HEK293T (cell line): ENCODE measurements at regions not wholly inside any gene's neighbourhood (a gene's known extent, or its start where the extent isn't known, plus 50 kb on each side); places are given as distances from the start of the nearest gene placed in this dataset.

Source experiments
- CTCF ChIA-PET: fragments of 350-600 bp; formaldehyde crosslinking; extraction: SDS; loops from one replicate; lab custom pipeline; 2021; ENCODE audit warnings: antibody characterized with exemption, inconsistent platforms; lab: Yijun Ruan, JAX
- POLR2A ChIA-PET: fragments of 350-600 bp; formaldehyde crosslinking; extraction: SDS; loops from one replicate; lab custom pipeline; 2020; ENCODE audit warnings: antibody characterized with exemption, inconsistent platforms; lab: Yijun Ruan, JAX
- DNase-seq: peaks from one replicate; pipeline ENCODE4 v3.0.0; 2012; ENCODE audit warnings: mixed read lengths; ENCODE audit errors: extremely low spot score
- ARNT ChIP-seq: fragments of 450-650 bp; IDR thresholded peaks from 2 replicates; pipeline ENCODE4 v1.6.1; 2017; ENCODE audit warnings: mild to moderate bottlenecking
- BHLHE40 ChIP-seq: fragments of 450-650 bp; IDR thresholded peaks from 2 replicates; pipeline ENCODE4 v1.6.1; 2016; ENCODE audit warnings: mild to moderate bottlenecking, moderate library complexity, borderline replicate concordance
- CTBP1 ChIP-seq: fragments of 450-650 bp; IDR thresholded peaks from 2 replicates; pipeline ENCODE4 v1.6.1; 2016; ENCODE audit warnings: borderline replicate concordance
- ELF4 ChIP-seq: fragments of 450-650 bp; IDR thresholded peaks from 2 replicates; pipeline ENCODE4 v1.6.1; 2017; ENCODE audit warnings: antibody characterized with exemption
- FOXA1 ChIP-seq: fragments of 450-650 bp; IDR thresholded peaks from 2 replicates; pipeline ENCODE4 v1.6.1; 2016; ENCODE audit warnings: mild to moderate bottlenecking
- FOXK2 ChIP-seq: fragments of 450-650 bp; IDR thresholded peaks from 2 replicates; pipeline ENCODE4 v1.6.1; 2016; ENCODE audit warnings: mild to moderate bottlenecking
- FOXM1 ChIP-seq: fragments of 450-650 bp; IDR thresholded peaks from 2 replicates; pipeline ENCODE4 v1.6.1; 2017; ENCODE audit warnings: mild to moderate bottlenecking, borderline replicate concordance
- HDGF ChIP-seq: fragments of 450-650 bp; IDR thresholded peaks from 2 replicates; pipeline ENCODE4 v1.6.1; 2017; ENCODE audit warnings: antibody characterized with exemption, borderline replicate concordance
- L3MBTL2 ChIP-seq: fragments of 450-650 bp; conservative IDR thresholded peaks from 2 replicates; pipeline ENCODE4 v1.6.1; 2016; ENCODE audit warnings: mild to moderate bottlenecking
- LEF1 ChIP-seq: fragments of 450-650 bp; IDR thresholded peaks from 2 replicates; pipeline ENCODE4 v1.6.1; 2017; ENCODE audit warnings: mild to moderate bottlenecking, borderline replicate concordance
- NFRKB ChIP-seq: fragments of 450-650 bp; IDR thresholded peaks from 2 replicates; pipeline ENCODE4 v1.6.1; 2016; ENCODE audit warnings: mild to moderate bottlenecking, moderate library complexity
- SP1 ChIP-seq: fragments of 450-650 bp; IDR thresholded peaks from 2 replicates; pipeline ENCODE4 v1.6.1; 2017
- SUZ12 ChIP-seq: fragments of 450-650 bp; IDR thresholded peaks from 2 replicates; pipeline ENCODE4 v1.6.1; 2016; ENCODE audit warnings: mild to moderate bottlenecking
- TARDBP ChIP-seq: fragments of 450-650 bp; IDR thresholded peaks from 2 replicates; pipeline ENCODE4 v1.6.1; 2016
- ZNF384 ChIP-seq: fragments of 450-650 bp; IDR thresholded peaks from 2 replicates; pipeline ENCODE4 v1.6.1; 2016
- TF ChIP-seq, protein P1 (sequence below): fragments of 450-650 bp; IDR thresholded peaks from 2 replicates; pipeline ENCODE4 v1.6.1; 2016

DNA sequence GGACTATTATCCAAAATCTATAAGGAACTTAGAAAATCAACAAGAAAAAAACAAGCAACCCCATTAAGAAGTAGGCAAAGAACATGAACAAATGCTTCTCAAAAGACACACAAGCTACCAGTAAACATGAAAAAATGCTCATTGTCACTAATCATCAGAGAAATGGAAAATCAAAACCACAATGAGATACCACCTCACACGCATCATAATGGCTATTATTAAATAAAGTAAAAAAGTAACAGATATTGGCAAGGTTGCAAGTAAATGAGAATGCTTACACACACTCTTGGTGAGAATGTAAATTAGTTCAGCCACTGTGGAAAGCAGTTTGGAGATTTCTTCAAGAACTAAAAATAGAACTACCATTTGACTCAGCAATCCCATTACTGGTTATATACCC lies 167.0 kb upstream of the DMRTA1 start:
- ChIA-PET CTCF (no interaction called here), POLR2A (no interaction called here)
- DNase-seq: no peak
- TF ChIP-seq HDGF (no peak), FOXA1 (no peak), BHLHE40 (no peak), ELF4 (no peak), L3MBTL2 (no peak), FOXK2 (no peak), SP1 (no peak), TARDBP (no peak), SUZ12 (no peak), ARNT (no peak), ZNF384 (no peak), LEF1 (no peak), FOXM1 (no peak), NFRKB (no peak)
- TF ChIP-seq, protein P1, sequence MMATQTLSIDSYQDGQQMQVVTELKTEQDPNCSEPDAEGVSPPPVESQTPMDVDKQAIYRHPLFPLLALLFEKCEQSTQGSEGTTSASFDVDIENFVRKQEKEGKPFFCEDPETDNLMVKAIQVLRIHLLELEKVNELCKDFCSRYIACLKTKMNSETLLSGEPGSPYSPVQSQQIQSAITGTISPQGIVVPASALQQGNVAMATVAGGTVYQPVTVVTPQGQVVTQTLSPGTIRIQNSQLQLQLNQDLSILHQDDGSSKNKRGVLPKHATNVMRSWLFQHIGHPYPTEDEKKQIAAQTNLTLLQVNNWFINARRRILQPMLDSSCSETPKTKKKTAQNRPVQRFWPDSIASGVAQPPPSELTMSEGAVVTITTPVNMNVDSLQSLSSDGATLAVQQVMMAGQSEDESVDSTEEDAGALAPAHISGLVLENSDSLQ: no peak

DNA sequence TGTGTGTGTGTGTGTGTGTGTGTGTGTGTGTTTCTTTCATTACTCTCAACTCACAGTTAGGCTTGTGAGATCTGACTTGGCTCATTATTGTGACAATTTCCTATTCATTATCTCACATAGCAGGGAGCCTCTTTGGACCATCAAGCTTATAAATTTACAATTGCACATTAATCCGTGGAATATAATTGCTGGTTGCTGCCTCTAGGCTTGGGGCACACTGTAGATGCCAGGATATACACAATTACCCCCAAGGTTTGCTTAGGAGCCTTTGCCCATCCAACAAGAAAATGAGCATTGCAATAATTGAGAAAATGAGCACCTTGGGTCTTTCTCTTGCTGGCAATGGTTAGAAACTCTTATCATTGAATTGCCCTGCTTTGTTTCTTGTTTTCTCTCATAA lies 161.6 kb upstream of the DMRTA1 start:
- POLR2A ChIA-PET: no interaction called here
- CTCF ChIA-PET: no interaction called here
- DNase-seq: no peak
- TF ChIP-seq SP1: no peak
- no peak for TF ChIP-seq L3MBTL2
- no peak for TF ChIP-seq ZNF384
- TF ChIP-seq FOXK2: no peak
- TF ChIP-seq FOXM1: no peak
- TF ChIP-seq CTBP1: no peak
- TF ChIP-seq ELF4: no peak
- TF ChIP-seq LEF1: no peak
- TF ChIP-seq ARNT: no peak
- TF ChIP-seq BHLHE40: no peak
- no peak for TF ChIP-seq HDGF
- TF ChIP-seq NFRKB: no peak

DNA sequence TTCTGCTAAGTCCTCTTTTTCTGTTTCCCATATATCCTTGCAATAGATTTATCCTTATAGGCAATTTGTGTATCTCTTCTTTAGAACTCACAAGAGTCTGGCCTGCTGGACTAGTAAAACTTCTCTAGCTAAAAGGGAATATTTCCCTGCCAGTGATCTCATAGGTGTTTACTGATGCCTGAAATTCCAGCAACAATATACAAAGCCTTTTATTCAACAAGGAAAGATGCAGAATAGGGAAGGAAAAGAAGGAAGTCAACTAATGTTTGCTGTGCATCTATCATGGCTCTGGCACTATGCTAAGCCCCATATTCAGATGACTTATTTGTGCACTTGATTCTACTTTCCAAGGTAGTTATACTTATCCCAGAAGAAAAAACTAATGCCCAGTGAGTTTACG lies 160.0 kb upstream of the DMRTA1 start:
- no peak for DNase-seq
- ChIA-PET POLR2A (no interaction called here), CTCF (no interaction called here)
- TF ChIP-seq FOXK2 (no peak), CTBP1 (no peak), ARNT (no peak)

DNA sequence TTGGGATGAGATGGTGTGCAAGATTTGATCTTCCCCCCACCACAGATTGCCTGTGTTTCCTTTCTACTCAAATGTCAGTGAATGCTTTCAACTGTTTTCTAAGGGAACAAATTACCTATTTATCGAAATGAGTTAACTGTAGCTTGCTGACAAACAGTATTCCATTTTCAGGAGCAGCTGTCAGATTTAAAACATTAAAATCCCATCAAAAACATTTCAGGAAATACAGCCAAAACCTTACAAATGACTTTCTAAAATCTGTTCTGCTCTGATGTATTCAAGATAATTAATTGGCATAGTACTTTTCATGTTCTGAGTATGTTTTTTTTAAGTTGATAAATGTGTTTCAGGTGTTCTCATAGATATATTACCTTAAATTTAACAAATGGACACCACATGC lies 158.0 kb upstream of the DMRTA1 start:
- TF ChIP-seq HDGF (no peak), TARDBP (no peak), SP1 (no peak), LEF1 (no peak), CTBP1 (no peak), L3MBTL2 (no peak), FOXK2 (no peak)
- ChIA-PET POLR2A (no interaction called here), CTCF (no interaction called here)
- DNase-seq: no peak

DNA sequence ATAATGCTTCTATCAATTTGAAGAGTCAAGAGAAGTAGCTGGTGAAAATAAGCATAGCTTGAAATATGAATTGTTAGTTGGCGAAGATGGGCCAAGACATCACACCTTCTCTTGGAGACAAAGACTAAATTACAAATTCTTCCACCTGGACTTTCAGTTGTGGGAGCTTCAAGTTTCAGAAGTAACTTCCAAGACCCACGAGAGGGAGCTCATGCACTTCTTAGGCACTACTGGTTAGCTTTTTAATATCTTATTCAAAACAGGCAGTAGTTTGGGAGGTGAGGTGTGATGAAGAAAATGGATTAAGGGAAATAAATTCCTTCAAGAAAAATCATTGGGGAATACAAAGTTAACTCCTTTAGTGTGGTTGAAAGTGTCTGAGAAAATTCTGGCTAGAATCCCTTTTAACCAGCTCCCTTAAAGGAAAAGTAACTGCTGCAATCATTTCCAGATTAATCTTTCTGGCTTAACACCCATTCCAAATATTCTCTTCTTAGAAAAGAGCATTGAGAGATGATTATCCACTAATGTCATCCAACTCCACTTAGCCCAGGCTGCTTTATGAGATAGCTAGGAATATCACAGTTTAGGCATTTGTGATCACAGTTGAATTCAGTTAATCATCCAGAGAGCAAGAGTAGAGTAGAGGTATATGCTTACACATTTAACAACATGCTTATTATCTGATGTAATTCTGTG lies 139.5 kb upstream of the DMRTA1 start:
- CTCF ChIA-PET: interaction anchor here (0.7 to 1.4 kb wide), 3 partner anchors 145 to 507 kb away, joined by 3 to 12 read pairs (median 4); no protein-coding TSS in a partner anchor
- TF ChIP-seq ELF4 (no peak), FOXA1 (no peak), TARDBP (no peak), ZNF384 (no peak), NFRKB (no peak), BHLHE40 (no peak), ARNT (no peak), L3MBTL2 (no peak), LEF1 (no peak), FOXM1 (no peak), CTBP1 (no peak), SP1 (no peak), SUZ12 (no peak), FOXK2 (no peak), HDGF (no peak)
- TF ChIP-seq, protein P1: no peak
- peak; percentile 56 for DNase-seq
- POLR2A ChIA-PET: no interaction called here

DNA sequence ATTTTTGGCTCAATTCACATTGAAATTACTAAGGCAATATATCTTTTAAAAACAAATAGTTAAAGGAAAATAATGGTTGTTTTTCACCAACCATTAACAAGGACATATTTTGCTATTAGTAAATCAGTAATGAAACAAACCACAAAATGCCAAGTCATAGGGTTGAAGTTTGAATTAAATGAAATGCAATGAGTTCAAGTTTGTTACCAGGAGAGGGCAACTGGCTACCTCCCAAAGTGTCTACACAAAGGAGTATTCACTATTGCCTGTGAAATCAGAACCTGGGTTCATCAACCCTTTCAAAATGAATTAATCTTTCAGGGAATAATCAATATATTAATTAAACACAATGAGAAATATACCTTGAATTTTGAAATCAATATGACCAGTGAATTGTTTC lies 138.4 kb upstream of the DMRTA1 start:
- POLR2A ChIA-PET: no interaction called here
- CTCF ChIA-PET: interaction anchor here (0.6 kb wide), 1 partner anchor 821 kb away, joined by 3 read pairs; no protein-coding TSS in a partner anchor
- DNase-seq: no peak
- TF ChIP-seq ELF4: no peak
- no peak for TF ChIP-seq BHLHE40
- TF ChIP-seq HDGF: no peak
- no peak for TF ChIP-seq L3MBTL2
- no peak for TF ChIP-seq SP1
- TF ChIP-seq CTBP1: no peak
- TF ChIP-seq ARNT: no peak
- TF ChIP-seq FOXA1: no peak
- TF ChIP-seq FOXK2: no peak
- TF ChIP-seq SUZ12: no peak
- TF ChIP-seq NFRKB: no peak
- TF ChIP-seq LEF1: no peak
- no peak for TF ChIP-seq TARDBP
- no peak for TF ChIP-seq FOXM1
- TF ChIP-seq, protein P1: no peak
